DMS 273 (cell line): ENCODE measurements at regions not wholly inside any gene's neighbourhood (a gene's known extent, or its start where the extent isn't known, plus 50 kb on each side); places are given as distances from the start of the nearest gene placed in this dataset.

ENCODE experiments used
- DNase-seq: peaks from one replicate; lab custom pipeline; 2025; ENCODE audit not compliant: unreplicated experiment; lab: John Stamatoyannopoulos, UW

- no peak for DNase-seq
Measured at GRCh38 chr18:74023220-74023619, 124.4 kb downstream of the FBXO15 start.

- DNase-seq: no peak
Measured at GRCh38 chr18:74019864-74020263, 127.8 kb downstream of the FBXO15 start.

- no peak for DNase-seq
Measured at GRCh38 chr18:74013955-74014354, 133.7 kb downstream of the FBXO15 start.

- no peak for DNase-seq
Measured at GRCh38 chr18:74012954-74013630, 134.5 kb downstream of the FBXO15 start.

- no peak for DNase-seq
Measured at GRCh38 chr18:74006143-74006542, 141.5 kb downstream of the FBXO15 start.

GRCh38 chr18:74005320-74006109 lies 142.1 kb downstream of the FBXO15 start:
- DNase-seq: no peak

- no peak for DNase-seq
Measured at GRCh38 chr18:73992242-73993022, 155.2 kb downstream of the FBXO15 start.

- DNase-seq: no peak
Measured at GRCh38 chr18:73991570-73991969, 156.1 kb downstream of the FBXO15 start.

- no peak for DNase-seq
Measured at GRCh38 chr18:73990258-73990657, 157.4 kb downstream of the FBXO15 start.

- DNase-seq: no peak
Measured at GRCh38 chr18:73987247-73987980, 160.2 kb downstream of the FBXO15 start.

- no peak for DNase-seq
Measured at GRCh38 chr18:73986711-73987110, 160.9 kb downstream of the FBXO15 start.

- no peak for DNase-seq
Measured at GRCh38 chr18:73985855-73986625, 161.6 kb downstream of the FBXO15 start.

- DNase-seq: no peak
Measured at GRCh38 chr18:73983970-73984369, 163.7 kb downstream of the FBXO15 start.

GRCh38 chr18:73983496-73983895 lies 164.1 kb downstream of the FBXO15 start:
- DNase-seq: no peak

GRCh38 chr18:73981796-73982195 lies 165.8 kb downstream of the FBXO15 start:
- no peak for DNase-seq

GRCh38 chr18:73980289-73980979 lies 167.2 kb downstream of the FBXO15 start:
- peak; percentile 41 for DNase-seq

GRCh38 chr18:73979742-73980141 lies 167.9 kb downstream of the FBXO15 start:
- no peak for DNase-seq

- no peak for DNase-seq
Measured at GRCh38 chr18:73976433-73976832, 171.2 kb downstream of the FBXO15 start.

- DNase-seq: no peak
Measured at GRCh38 chr18:73975266-73975665, 172.4 kb downstream of the FBXO15 start.

GRCh38 chr18:73973972-73974371 lies 173.7 kb downstream of the FBXO15 start:
- no peak for DNase-seq
